ENCODE measurements at regions not wholly inside any gene's neighbourhood (a gene's known extent, or its start where the extent isn't known, plus 50 kb on each side); places are given as distances from the start of the nearest gene placed in this dataset.
A peak's percentile ranks its signal among the peaks of the same experiment; 100 is the strongest.

DNA sequence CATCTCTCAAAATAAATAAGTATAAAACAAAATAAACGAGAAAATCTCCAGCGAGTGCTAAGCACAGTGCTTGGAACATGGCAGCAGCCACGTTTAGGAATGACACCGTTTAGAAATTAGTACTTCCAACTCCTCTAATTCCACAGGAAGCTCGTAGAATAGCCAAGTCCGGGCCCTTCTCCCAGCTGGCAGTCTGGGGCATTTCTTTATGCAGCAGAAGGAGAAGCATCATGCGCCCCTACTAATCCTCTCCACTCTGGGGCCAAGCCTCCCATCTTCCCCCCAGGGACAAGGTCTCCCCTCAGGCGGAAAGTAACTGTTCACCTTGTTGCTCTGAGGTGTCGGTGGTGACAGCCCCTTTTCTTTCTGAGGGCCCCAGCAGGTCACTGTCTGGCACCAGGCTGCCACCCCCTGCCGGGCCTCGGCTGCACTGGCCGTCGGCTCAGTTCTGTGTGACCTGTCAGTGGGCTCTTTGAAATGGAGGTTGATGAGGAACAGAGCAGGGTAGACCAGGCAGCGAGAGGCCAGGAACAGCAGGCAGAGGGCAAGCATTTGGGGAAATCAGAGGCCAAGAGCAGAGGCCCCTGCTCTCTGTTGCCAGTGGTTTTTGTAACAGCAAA lies 113.5 kb upstream of the WWC1 start:
- no peaks in the 10 kb centered on the region for H3K27me3 ChIP-seq
- no peak overlapping the region for H3K27ac ChIP-seq
- H3K36me3 ChIP-seq = no peaks in the 10 kb centered on the region
- H3K9me3 ChIP-seq = no peaks in the 10 kb centered on the region
- no peak for DNase-seq
- intact Hi-C loops (cut with DNase I) = no loop called here
- no peak overlapping the region for H3K4me3 ChIP-seq
- TF ChIP-seq, protein P1, sequence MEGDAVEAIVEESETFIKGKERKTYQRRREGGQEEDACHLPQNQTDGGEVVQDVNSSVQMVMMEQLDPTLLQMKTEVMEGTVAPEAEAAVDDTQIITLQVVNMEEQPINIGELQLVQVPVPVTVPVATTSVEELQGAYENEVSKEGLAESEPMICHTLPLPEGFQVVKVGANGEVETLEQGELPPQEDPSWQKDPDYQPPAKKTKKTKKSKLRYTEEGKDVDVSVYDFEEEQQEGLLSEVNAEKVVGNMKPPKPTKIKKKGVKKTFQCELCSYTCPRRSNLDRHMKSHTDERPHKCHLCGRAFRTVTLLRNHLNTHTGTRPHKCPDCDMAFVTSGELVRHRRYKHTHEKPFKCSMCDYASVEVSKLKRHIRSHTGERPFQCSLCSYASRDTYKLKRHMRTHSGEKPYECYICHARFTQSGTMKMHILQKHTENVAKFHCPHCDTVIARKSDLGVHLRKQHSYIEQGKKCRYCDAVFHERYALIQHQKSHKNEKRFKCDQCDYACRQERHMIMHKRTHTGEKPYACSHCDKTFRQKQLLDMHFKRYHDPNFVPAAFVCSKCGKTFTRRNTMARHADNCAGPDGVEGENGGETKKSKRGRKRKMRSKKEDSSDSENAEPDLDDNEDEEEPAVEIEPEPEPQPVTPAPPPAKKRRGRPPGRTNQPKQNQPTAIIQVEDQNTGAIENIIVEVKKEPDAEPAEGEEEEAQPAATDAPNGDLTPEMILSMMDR (IDR thresholded peaks at IDR 0.05) = no peak
- no peaks in the 10 kb centered on the region for H3K4me1 ChIP-seq
- ATAC-seq = no peak

DNA sequence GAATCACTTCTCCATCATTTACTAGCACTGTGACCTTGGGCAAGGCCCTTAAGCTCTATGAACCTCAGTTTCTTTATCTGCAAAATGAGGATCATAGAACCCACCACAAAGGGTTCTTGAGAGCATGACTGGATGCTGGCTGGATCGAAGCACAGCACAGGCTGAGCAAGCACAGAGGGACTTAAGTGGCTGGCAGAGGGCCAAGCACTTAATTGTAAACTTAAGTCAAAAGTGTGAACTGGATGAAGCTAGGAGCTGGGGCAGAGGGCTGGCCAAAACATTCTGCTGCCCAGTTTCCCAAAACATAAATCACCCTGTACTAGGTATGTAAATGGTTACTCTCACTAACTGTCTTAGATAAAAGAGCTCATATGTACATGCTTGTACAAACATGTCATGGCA lies 112.3 kb upstream of the WWC1 start:
- Histone ChIP-seq H3K27me3 (no peaks in the 10 kb centered on the region), H3K4me1 (no peaks in the 10 kb centered on the region), H3K4me3 (no peak overlapping the region), H3K27ac (no peak overlapping the region), H3K36me3 (no peaks in the 10 kb centered on the region), H3K9me3 (no peaks in the 10 kb centered on the region)
- intact Hi-C loops (cut with DNase I) = no loop called here
- ATAC-seq (peak; percentile 46), DNase-seq (no peak)
- TF ChIP-seq, protein P1 (IDR thresholded peaks at IDR 0.05) = no peak

DNA sequence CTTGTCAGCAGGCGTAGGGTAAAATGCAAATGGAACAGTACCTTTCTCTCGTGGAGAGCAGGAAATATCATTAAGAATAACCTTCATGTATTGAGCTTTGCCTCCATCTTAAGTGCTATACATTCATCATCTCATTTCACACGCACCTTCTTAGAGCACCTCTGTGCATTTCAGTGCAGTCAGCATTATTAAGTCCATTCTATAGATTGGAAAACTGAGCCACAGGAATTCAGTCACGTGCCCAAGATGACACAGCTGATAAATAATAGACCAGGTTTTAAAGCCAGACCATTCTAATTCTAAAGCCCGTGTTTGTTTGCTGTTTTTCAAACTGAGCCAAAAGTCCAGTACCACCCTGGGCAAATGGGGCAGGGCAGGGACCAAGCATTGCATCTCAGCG lies 109.2 kb upstream of the WWC1 start:
- TF ChIP-seq, protein P1 (IDR thresholded peaks at IDR 0.05) = no peak
- no peaks in the 10 kb centered on the region for H3K36me3 ChIP-seq
- no peak for ATAC-seq
- H3K9me3 ChIP-seq = no peaks in the 10 kb centered on the region
- DNase-seq = no peak
- no peak overlapping the region for H3K4me3 ChIP-seq
- no peak overlapping the region for H3K27ac ChIP-seq
- no peaks in the 10 kb centered on the region for H3K4me1 ChIP-seq
- intact Hi-C loops (cut with DNase I) = no loop called here
- H3K27me3 ChIP-seq = no peaks in the 10 kb centered on the region

DNA sequence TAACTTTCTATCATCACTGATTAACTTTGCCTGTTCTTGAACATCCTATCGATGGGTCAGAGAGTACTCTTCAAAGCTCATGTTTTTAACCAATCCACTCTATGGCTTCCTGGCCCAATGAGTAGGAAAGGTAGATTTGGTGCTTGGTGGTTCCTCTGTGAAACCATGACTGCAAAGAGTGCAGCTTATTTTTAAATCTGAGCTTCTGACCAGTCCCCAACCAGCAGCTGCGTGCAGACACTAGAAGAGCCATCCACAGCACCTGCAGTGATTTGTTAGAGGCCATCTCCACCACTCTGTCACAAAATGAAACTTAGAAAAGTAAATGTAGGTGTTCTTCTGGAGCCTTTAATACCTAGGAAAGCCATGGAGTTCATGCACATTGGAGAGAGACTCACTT lies 107.3 kb upstream of the WWC1 start:
- H3K4me3 ChIP-seq = no peak overlapping the region
- TF ChIP-seq, protein P1 (IDR thresholded peaks at IDR 0.05) = no peak
- H3K27me3 ChIP-seq = no peaks in the 10 kb centered on the region
- DNase-seq (no peak), ATAC-seq (no peak)
- intact Hi-C loops (cut with DNase I) = no loop called here
- no peaks in the 10 kb centered on the region for H3K9me3 ChIP-seq
- no peak overlapping the region for H3K27ac ChIP-seq
- H3K36me3 ChIP-seq = no peaks in the 10 kb centered on the region
- H3K4me1 ChIP-seq = no peaks in the 10 kb centered on the region

DNA sequence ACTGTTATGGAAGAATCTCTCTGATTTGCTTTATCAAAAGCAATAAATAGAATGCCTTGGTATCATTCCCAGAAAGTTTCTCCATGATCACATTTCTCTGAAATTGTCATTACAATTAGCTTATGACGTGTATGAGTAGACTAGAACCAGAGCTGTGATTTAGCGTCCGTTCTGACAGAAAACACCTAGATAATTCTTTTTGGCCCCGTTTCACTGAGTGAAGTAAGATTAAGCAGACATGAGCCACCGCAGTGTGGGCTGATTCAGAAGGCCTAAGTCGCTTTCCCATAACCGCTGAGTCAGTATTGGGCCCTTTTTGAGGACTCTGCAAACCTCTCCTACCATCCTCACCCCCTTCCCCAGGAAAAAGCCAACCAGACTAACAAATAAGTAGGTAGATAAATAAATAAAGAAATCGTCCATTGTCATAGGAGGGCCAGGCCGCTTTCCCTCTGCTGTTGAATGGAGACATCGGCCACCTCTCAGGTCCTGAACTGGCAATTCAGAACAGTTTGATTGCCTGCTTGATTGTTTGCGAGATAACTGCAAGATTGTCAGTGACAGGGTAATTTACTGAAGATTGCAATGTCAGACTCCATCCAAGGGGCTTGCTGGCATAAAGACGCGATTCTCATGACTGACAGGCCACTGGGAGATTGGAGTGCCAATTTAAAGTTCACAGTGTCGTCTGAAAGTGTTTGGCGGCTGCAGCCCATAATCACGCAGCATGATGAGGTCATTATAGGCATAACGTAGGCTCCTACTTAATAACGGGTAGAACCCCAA lies 105.0 kb upstream of the WWC1 start:
- intact Hi-C loops (cut with DNase I) = no loop called here
- TF ChIP-seq, protein P1 (IDR thresholded peaks at IDR 0.05) = no peak

More for the DNA sequence above, 105.0 kb upstream of the WWC1 start:
- Histone ChIP-seq H3K36me3 (no peaks in the 10 kb centered on the region), H3K9me3 (no peaks in the 10 kb centered on the region), H3K4me3 (no peak overlapping the region), H3K4me1 (no peaks in the 10 kb centered on the region), H3K27ac (no peak overlapping the region), H3K27me3 (no peaks in the 10 kb centered on the region)
- ATAC-seq = no peak
- DNase-seq = no peak

Measured in upper lobe of right lung (tissue), 1 donor.